ENCODE measurements at regions not wholly inside any gene's neighbourhood (a gene's known extent, or its start where the extent isn't known, plus 50 kb on each side); places are given as distances from the start of the nearest gene placed in this dataset.

GRCh38 chr2:107267086-107267485 is 381.1 kb upstream of the ST6GAL2 start:
- TF ChIP-seq CTCF (IDR thresholded peaks at IDR 0.05) (no peak), POLR2AphosphoS5 (IDR thresholded peaks at IDR 0.05) (no peak), EP300 (IDR thresholded peaks at IDR 0.05) (no peak), POLR2A (IDR thresholded peaks at IDR 0.05; ENCODE audit: low read depth) (no peak)

Measured in esophagus muscularis mucosa (tissue), 4 donors.